ENCODE measurements at regions not wholly inside any gene's neighbourhood (a gene's known extent, or its start where the extent isn't known, plus 50 kb on each side); places are given as distances from the start of the nearest gene placed in this dataset.

DNA sequence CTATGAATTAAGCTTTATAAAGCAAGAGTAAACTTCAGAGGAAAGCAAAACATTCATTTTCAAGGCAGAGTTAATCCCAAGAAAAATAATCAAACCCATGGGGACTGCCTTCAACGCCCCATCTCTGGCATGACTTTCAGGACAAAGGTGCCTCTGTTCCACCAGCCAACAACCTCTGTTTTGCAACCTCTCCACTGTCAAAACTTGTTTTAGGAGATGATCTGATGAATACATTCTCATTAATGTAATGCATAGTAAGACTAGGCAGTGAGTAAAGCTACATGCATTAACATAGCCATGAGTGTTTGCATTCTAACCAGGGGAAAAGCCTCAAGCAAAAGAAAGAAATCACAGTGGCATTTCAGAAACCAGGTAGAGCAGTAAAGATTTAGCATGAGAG is 357.0 kb downstream of the FBXO15 start:
- no peak for DNase-seq
- intact Hi-C loops (cut with DNase I, micrococcal nuclease) = no loop called here
- H3K36me3 ChIP-seq (ENCODE audit: low read depth) = no peaks in the 10 kb centered on the region
- H3K4me1 ChIP-seq (ENCODE audit: low read depth) = no peaks in the 10 kb centered on the region
- H3K4me3 ChIP-seq = no peak overlapping the region
- ATAC-seq = no peak
- no peaks in the 10 kb centered on the region for H3K9me3 ChIP-seq
- TF ChIP-seq, protein P1, sequence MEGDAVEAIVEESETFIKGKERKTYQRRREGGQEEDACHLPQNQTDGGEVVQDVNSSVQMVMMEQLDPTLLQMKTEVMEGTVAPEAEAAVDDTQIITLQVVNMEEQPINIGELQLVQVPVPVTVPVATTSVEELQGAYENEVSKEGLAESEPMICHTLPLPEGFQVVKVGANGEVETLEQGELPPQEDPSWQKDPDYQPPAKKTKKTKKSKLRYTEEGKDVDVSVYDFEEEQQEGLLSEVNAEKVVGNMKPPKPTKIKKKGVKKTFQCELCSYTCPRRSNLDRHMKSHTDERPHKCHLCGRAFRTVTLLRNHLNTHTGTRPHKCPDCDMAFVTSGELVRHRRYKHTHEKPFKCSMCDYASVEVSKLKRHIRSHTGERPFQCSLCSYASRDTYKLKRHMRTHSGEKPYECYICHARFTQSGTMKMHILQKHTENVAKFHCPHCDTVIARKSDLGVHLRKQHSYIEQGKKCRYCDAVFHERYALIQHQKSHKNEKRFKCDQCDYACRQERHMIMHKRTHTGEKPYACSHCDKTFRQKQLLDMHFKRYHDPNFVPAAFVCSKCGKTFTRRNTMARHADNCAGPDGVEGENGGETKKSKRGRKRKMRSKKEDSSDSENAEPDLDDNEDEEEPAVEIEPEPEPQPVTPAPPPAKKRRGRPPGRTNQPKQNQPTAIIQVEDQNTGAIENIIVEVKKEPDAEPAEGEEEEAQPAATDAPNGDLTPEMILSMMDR (IDR thresholded peaks at IDR 0.05) = no peak

GRCh38 chr18:73787316-73787715 is 360.3 kb downstream of the FBXO15 start:
- intact Hi-C loops (cut with DNase I, micrococcal nuclease) = no loop called here
- Histone ChIP-seq H3K4me3 (no peak overlapping the region), H3K4me1 (ENCODE audit: low read depth) (no peaks in the 10 kb centered on the region), H3K36me3 (ENCODE audit: low read depth) (no peaks in the 10 kb centered on the region), H3K9me3 (no peaks in the 10 kb centered on the region)
- TF ChIP-seq, protein P1 (IDR thresholded peaks at IDR 0.05) = no peak
- no peak for DNase-seq
- no peak for ATAC-seq

- Histone ChIP-seq H3K9me3 (no peaks in the 10 kb centered on the region), H3K36me3 (ENCODE audit: low read depth) (no peaks in the 10 kb centered on the region), H3K4me3 (no peak overlapping the region), H3K4me1 (ENCODE audit: low read depth) (no peaks in the 10 kb centered on the region)
- intact Hi-C loops (cut with DNase I, micrococcal nuclease) = no loop called here
- ATAC-seq = no peak
- no peak for DNase-seq
- TF ChIP-seq, protein P1 (IDR thresholded peaks at IDR 0.05) = no peak
These were observed 362.3 kb downstream of the FBXO15 start for GRCh38 chr18:73785300-73785699.

DNA sequence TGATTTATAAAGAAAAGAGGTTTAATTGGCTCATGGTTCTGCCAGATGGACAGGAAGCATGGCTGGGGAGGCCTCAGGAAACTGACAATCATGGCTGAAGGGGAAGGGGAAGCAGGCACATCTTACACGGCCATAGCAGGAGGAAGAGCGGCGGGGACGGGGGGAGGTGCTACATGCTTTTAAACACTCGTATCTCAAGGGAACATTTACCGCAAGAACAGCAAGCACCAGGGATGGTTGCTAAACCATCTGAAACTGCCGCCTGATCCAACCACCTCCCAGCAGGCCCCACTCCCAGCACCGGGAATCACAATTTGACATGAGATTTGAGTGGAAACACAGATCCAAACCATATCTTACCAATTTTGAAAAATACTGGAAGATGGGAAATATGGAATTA is 362.8 kb downstream of the FBXO15 start:
- intact Hi-C loops (cut with DNase I, micrococcal nuclease) = no loop called here
- TF ChIP-seq, protein P1 (IDR thresholded peaks at IDR 0.05) = no peak
- Histone ChIP-seq H3K36me3 (ENCODE audit: low read depth) (no peaks in the 10 kb centered on the region), H3K9me3 (no peaks in the 10 kb centered on the region), H3K4me3 (no peak overlapping the region), H3K4me1 (ENCODE audit: low read depth) (no peaks in the 10 kb centered on the region)
- no peak for DNase-seq
- no peak for ATAC-seq

- TF ChIP-seq, protein P1 (IDR thresholded peaks at IDR 0.05) = no peak
- intact Hi-C loops (cut with DNase I, micrococcal nuclease) = no loop called here
- no peaks in the 10 kb centered on the region for H3K9me3 ChIP-seq
- DNase-seq = no peak
- no peak for ATAC-seq
- H3K4me3 ChIP-seq = no peak overlapping the region
- no peaks in the 10 kb centered on the region for H3K4me1 ChIP-seq (ENCODE audit: low read depth)
- no peaks in the 10 kb centered on the region for H3K36me3 ChIP-seq (ENCODE audit: low read depth)
These were observed 365.2 kb downstream of the FBXO15 start for GRCh38 chr18:73782405-73782804.

GRCh38 chr18:73780218-73780617 is 367.4 kb downstream of the FBXO15 start:
- H3K4me1 ChIP-seq (ENCODE audit: low read depth) = no peaks in the 10 kb centered on the region
- no peak overlapping the region for H3K4me3 ChIP-seq
- TF ChIP-seq, protein P1 (IDR thresholded peaks at IDR 0.05) = no peak
- DNase-seq = no peak
- intact Hi-C loops (cut with DNase I, micrococcal nuclease) = no loop called here
- H3K9me3 ChIP-seq = no peaks in the 10 kb centered on the region
- H3K36me3 ChIP-seq (ENCODE audit: low read depth) = no peaks in the 10 kb centered on the region
- no peak for ATAC-seq
